Fibroblast of skin of left biceps (primary cell): ENCODE measurements at regions not wholly inside any gene's neighbourhood (a gene's known extent, or its start where the extent isn't known, plus 50 kb on each side); places are given as distances from the start of the nearest gene placed in this dataset.
A peak's percentile ranks its signal among the peaks of the same experiment; 100 is the strongest.
"Not testable (repeated sequence)": the region's sequence is repeated elsewhere in the genome, so short reads cannot be mapped to it uniquely, and the experiment has no call there.

Experiments
- DNase-seq, 2 experiments: peaks; one replicate each; pipeline ENCODE4 v3.0.0-alpha.2; 2013; ENCODE audit warnings: low read depth in 2 of 2

- no peak for DNase-seq
These were observed 267.0 kb downstream of the MREG start for GRCh38 chr2:215746226-215746886.

GRCh38 chr2:215745331-215745730 lies 268.0 kb downstream of the MREG start:
- no peak for DNase-seq

DNA sequence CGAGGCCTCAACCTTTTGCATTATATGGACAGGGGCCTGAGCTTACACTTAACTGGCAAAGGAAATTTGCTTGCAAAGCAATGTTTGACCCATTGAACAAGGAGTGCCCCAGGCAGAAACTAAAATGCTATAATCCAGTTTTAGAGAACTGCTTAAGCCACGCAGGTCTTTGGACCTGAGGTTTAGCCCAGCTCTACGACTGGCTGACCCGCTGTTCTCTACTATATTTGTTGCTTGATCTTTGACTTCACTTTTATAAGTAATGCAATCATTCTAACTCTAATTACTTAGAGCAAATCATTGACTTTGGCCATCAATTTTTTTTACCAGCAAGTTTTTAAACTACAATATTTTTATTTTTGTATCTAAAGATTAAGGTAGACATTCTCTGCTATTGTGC lies 268.8 kb downstream of the MREG start:
- no peak for DNase-seq

DNA sequence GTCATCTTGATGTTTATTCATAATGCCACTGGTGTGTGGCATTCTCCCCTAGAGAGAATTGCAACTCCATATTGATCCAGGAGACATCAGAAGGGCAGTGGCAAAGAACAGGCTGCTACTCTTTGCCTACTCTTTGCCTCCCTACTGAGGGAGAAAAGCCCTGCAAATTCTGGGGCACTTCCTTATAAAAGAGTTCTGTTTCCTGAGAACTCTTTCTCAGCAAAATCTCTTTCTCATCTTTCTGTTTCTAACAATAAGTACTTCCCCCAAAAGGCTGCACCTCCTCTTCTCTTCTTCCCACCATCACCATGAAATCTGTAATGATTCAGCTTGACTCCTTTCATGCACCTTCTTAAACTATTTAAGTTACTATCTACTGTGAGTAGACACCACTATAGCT lies 270.3 kb downstream of the MREG start:
- DNase-seq = no peak

DNA sequence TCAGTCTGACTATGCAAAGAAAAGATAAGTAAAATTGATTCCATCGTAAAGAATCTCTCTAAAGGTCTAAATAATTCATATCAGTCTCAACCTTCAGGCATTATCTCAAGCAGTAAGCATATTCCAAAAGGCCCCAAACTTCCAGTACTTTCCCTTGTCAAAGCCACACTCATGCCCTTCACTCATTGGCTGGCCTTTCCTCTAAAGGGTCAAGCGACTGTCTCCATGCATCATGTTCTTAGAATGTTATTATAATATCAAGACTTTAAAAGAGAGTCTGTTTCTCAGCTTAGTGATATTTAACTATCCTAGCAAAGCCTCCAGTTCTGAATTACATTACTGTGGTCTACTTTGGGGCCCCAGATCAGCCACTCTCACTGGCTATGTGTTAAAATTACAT lies 271.3 kb downstream of the MREG start:
- no peak for DNase-seq

DNA sequence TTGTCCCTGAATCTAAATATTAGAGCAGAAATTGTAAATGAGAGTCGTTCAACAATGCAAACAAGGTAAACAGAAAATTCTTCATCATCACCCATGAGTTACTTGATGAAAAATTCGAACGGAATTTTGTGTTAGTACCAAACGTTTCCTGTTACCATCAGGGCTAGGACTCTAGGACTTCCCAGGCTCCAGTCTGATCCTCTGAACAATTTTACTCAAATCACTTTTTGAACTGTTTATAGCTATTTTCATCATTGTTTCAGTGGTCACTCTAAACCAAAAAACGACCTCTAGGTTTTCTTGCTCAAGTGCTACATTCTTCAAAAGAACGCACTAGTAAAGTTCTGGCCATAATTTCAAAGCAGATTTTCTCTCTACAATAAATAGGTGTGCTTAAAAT lies 273.3 kb downstream of the MREG start:
- DNase-seq = no peak

- DNase-seq = no peak
These were observed 275.0 kb downstream of the MREG start for GRCh38 chr2:215738351-215738750.

DNA sequence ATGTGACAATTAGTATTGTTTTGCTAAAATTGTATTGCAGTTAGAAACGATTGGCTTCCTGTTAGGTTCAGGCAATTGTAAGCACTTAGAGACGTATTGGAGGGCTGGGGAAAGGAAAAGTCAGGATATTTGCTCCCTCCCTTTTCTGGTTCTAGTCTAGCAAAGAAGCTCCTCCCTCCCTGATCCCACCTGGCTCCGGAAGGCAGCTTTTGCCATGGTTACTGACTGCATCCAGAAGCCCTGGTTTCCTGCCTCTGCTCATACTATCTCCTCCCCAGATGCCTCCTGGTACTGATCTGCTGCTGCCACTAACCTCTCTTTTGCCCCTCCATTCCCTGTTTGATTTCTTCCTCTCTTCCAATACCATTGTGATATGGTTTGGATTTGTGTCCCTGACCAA lies 275.9 kb downstream of the MREG start:
- DNase-seq = no peak

DNA sequence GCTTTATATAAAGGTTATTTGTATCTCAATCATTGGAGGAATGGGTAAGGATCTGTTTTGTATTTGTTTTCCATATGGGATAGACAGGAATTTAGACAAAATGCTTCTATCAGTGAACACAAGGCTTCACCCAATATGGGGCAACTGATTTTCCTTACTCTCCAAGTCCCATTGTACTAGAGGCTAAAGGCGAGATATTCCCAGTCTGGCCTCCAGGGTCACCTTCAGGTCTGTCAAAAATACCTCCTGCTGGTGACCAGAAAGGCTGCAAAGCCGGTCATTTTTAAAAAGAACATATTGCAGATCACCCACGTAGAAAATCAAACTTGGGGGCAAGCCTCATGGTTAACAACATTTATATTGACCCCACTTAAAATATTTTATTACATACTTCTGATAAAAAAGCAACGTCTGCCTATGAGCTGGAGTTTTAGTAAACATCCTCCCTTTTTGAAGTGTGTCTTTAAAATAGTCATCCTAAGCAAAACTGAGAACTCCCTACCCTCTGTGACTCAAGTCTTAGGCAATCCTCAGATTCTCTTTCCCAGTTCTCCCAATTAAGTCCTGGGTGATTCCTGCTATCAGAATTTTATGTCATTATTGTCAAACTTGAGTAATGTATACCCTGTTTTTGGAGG lies 276.6 kb downstream of the MREG start:
- DNase-seq = no peak

DNA sequence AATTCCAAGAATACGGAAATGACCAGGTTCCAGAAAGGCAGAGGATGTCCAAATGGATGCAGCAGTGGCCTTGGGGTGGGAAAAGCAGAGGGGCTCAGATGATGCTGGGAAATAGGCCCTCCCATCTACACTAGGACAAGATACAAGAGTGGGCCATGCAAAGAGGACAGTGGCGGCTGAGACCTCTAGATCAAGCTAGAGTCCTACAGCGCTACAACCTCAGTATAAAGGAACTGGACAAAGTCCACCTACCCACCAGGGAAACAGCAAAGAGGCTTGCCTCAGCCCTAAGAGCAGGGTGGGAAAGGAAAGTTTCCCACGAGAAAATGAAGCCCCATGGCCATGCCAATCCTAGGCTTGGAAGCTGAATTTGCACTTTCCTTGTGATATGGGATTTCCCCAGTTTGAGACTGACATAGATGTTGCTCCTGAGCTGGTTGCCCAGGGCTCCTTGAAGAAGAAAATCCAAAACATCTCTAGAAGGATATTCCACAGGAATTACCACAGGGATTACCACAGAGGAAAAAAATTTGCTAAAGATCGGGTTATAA lies 282.2 kb downstream of the MREG start:
- DNase-seq = no peak

- no peak for DNase-seq
These were observed 283.2 kb downstream of the MREG start for GRCh38 chr2:215729985-215730620.

DNA sequence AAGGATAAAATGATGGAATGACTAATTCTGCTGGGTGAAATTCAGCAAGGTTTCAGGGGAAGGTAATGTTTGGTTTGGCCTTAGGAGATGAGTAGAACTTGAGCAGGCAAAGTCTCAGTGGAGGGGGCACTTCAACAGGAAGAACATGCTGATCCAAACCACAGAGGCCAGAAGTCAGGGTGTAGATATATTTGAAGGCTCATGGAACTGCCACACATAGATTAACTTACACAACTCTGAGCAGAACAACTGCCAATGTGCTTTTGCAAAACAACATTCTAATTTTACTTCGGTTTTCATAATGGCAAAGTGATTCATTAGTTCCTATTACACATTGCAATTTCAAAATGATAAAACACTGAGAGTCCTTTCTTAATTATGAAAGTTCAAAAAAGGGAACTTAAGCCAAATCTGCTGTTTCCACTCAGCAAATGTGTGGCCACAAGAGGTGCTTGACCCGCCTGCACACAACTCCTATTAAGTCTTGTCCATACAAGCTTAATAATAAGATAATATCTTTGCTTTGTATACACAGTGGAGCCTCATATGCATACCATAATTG lies 284.8 kb downstream of the MREG start:
- peak; percentile 86 to 87 for DNase-seq

- DNase-seq = no peak
These were observed 285.5 kb downstream of the MREG start for GRCh38 chr2:215727507-215728503.

DNA sequence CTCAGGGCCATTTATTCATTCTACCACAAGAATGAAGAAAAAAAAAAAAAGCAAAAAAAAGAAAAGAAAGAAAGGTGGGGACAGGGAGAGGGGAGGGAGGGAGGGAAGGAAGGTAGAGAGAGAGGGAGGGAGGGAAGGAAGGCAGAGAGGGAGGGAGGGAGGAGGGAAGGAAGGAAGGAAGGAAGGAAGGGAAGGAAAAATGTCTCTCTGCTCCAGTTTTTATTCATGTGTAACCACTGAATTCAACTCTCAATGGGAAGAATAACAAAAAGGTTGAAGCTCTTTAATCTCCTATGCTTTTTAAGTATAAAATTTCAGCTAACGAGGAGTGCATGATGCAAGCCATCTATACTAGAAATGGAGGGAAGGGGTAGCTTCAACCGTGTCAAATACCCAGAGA lies 287.3 kb downstream of the MREG start:
- no peak for DNase-seq

- no peak for DNase-seq
These were observed 288.3 kb upstream of the FN1 start for GRCh38 chr2:215724146-215724545.

- DNase-seq = no peak
These were observed 287.8 kb upstream of the FN1 start for GRCh38 chr2:215723631-215724011.

DNA sequence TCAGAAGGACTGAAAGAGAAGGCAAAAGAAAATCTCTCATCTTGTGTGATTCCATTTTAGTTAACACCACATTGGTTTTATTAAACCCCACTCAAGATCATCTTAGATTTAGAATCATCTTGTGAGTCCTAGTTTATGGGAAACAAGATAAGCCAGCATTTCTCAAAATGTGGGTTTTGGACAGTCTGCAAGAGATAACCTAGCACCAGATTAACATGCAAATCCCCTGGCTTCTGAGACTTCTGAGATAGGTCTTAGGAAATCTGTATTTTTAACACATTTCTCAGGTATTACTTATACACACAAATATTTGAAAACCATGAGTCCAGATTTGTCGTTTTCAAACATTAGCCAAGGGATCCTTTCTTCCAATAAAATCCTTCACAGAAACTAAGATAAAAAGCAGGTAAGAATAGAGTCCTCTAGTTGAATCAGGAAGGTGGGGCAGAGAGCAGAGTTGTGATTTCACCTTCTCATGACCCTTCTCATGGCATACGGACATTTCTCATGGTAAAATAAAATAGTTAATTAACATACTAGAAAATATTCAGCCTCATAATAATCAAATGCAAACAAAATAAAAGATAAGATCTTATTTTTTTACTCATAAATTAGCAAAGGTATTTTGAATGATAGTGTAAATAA lies 287.2 kb upstream of the FN1 start:
- DNase-seq = no peak

- DNase-seq = no peak
These were observed 286.3 kb upstream of the FN1 start for GRCh38 chr2:215722125-215722524.

- DNase-seq = not testable (repeated sequence)
These were observed 285.6 kb upstream of the FN1 start for GRCh38 chr2:215721515-215721914.

DNA sequence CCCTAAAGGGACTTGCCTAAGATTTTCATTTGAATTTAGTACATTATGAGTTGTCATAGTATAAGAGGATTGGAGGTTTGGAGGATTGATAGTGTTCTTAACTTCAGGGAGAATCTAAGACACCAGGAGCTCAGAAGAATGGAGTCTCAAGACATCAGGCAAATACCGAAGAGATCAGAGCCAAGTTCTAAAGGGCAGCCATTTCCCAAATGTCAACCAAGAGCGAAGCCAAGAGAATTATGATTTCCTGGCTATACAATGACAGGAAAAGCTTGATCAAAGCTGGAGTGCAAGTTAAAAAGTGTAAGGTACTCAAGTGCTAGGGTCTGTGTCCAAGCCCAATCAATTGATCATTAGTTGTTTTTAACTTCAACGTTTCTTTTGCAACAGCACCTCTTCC lies 283.0 kb upstream of the FN1 start:
- DNase-seq = no peak

DNA sequence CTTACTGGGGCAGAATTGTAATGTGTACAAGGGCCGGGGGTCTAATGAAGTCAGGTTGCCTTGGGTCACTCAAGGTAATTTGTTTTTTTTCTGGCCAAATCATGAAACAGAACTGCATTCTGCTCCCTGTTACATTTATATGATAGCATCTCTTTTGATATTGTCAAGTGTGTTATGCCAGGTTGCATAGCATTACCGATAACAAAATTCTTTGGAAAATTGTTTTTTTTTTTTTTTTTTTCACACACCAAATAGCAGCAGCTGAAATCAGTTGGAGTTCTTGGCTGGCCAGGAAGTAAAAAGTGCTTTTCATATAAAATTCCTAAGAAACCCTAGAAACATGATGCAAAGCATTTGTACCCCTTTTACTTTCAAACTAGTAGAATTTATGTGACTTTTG lies 282.6 kb upstream of the FN1 start:
- DNase-seq = no peak
